NCI-H226 (cell line): ENCODE measurements at regions not wholly inside any gene's neighbourhood (a gene's known extent, or its start where the extent isn't known, plus 50 kb on each side); places are given as distances from the start of the nearest gene placed in this dataset.
"Not testable (repeated sequence)": the region's sequence is repeated elsewhere in the genome, so short reads cannot be mapped to it uniquely, and the experiment has no call there.

Experiments
- DNase-seq: peaks from one replicate; pipeline ENCODE4 v3.0.0-alpha.2; 2015

- DNase-seq: peak; percentile 79
Measured at GRCh38 chr16:29271721-29272675, 134.5 kb downstream of the NPIPB11 start.

GRCh38 chr16:29270923-29271322 lies 135.6 kb downstream of the NPIPB11 start:
- not testable (repeated sequence) for DNase-seq

- DNase-seq: not testable (repeated sequence)
Measured at GRCh38 chr16:29270033-29270432, 136.5 kb downstream of the NPIPB11 start.

GRCh38 chr16:29269192-29269811 lies 137.2 kb downstream of the NPIPB11 start:
- DNase-seq: peak; percentile 80

GRCh38 chr16:29268785-29269191 lies 137.7 kb downstream of the NPIPB11 start:
- peak; percentile 51 for DNase-seq

- peak; percentile 48 for DNase-seq
Measured at GRCh38 chr16:29268348-29268747, 138.2 kb downstream of the NPIPB11 start.

GRCh38 chr16:29267891-29268290 lies 138.6 kb downstream of the NPIPB11 start:
- not testable (repeated sequence) for DNase-seq

GRCh38 chr16:29267055-29267619 lies 139.4 kb downstream of the NPIPB11 start:
- DNase-seq: not testable (repeated sequence)

- peak; percentile 92 for DNase-seq
Measured at GRCh38 chr16:29266612-29267011, 139.9 kb downstream of the NPIPB11 start.

GRCh38 chr16:29265255-29265853 lies 141.2 kb downstream of the NPIPB11 start:
- DNase-seq: peak; percentile 96

- not testable (repeated sequence) for DNase-seq
Measured at GRCh38 chr16:29264080-29264837, 142.3 kb downstream of the NPIPB11 start.

GRCh38 chr16:29262725-29263124 lies 143.8 kb downstream of the NPIPB11 start:
- not testable (repeated sequence) for DNase-seq

- not testable (repeated sequence) for DNase-seq
Measured at GRCh38 chr16:29261427-29262248, 144.9 kb downstream of the NPIPB11 start.

- DNase-seq: not testable (repeated sequence)
Measured at GRCh38 chr16:29260683-29261426, 145.7 kb downstream of the NPIPB11 start.

GRCh38 chr16:29259635-29260457 lies 146.7 kb downstream of the NPIPB11 start:
- DNase-seq: not testable (repeated sequence)

GRCh38 chr16:29258946-29259634 lies 147.4 kb downstream of the NPIPB11 start:
- DNase-seq: not testable (repeated sequence)

GRCh38 chr16:29257419-29258336 lies 148.8 kb downstream of the NPIPB11 start:
- DNase-seq: not testable (repeated sequence)

GRCh38 chr16:29256501-29256981 lies 150.0 kb downstream of the NPIPB11 start:
- no peak for DNase-seq
